MM.1S (cell line): ENCODE measurements at regions not wholly inside any gene's neighbourhood (a gene's known extent, or its start where the extent isn't known, plus 50 kb on each side); places are given as distances from the start of the nearest gene placed in this dataset.

ENCODE experiments used
- CTCF ChIP-seq: fragments of 300-600 bp; sonication (generic); IDR thresholded peaks from 2 replicates; pipeline ENCODE4 v1.5.1; 2016; ENCODE audit warnings: antibody characterized with exemption, low read length, mixed read lengths
- EZH2 ChIP-seq: fragments of 300-600 bp; sonication (generic); optimal IDR thresholded peaks from 2 replicates; pipeline ENCODE3; 2017; ENCODE audit warnings: low read depth, mild to moderate bottlenecking, antibody characterized with exemption, low read length, mixed read lengths
- EZH2phosphoT487 ChIP-seq: fragments of 300-600 bp; sonication (generic); IDR thresholded peaks from 2 replicates; pipeline ENCODE4 v1.6.1; 2018; ENCODE audit warnings: antibody characterized with exemption, low read length

- no peak for TF ChIP-seq CTCF
- TF ChIP-seq EZH2 = no peak
- TF ChIP-seq EZH2phosphoT487 = no peak
Observed at GRCh38 chr1:194256010-194256409, 1069.6 kb upstream of the B3GALT2 start.
